ENCODE measurements at regions not wholly inside any gene's neighbourhood (a gene's known extent, or its start where the extent isn't known, plus 50 kb on each side); places are given as distances from the start of the nearest gene placed in this dataset.

GRCh38 chr1:86247597-86248279 lies 91.2 kb upstream of the COL24A1 start:
- no peaks in the 10 kb centered on the region for H3K27me3 ChIP-seq
- H3K27ac ChIP-seq = no peak overlapping the region
- H3K4me3 ChIP-seq = no peak overlapping the region
- intact Hi-C loops (cut with DNase I) = no loop called here
- TF ChIP-seq POLR2A (IDR thresholded peaks at IDR 0.05) (no peak), EP300 (IDR thresholded peaks at IDR 0.05) (no peak), CTCF (IDR thresholded peaks at IDR 0.05) (no peak), POLR2AphosphoS5 (IDR thresholded peaks at IDR 0.05) (no peak)
- H3K4me1 ChIP-seq = no peaks in the 10 kb centered on the region
- H3K9me3 ChIP-seq = no peaks in the 10 kb centered on the region
- no peak for DNase-seq
- no peaks in the 10 kb centered on the region for H3K36me3 ChIP-seq
- 68 to 89% methylated on average over 6 of the region's 6 CpGs for WGBS, 2 donors

GRCh38 chr1:86245566-86246190 lies 89.1 kb upstream of the COL24A1 start:
- Histone ChIP-seq H3K4me1 (no peaks in the 10 kb centered on the region), H3K9me3 (no peaks in the 10 kb centered on the region), H3K4me3 (no peak overlapping the region), H3K27me3 (no peaks in the 10 kb centered on the region), H3K36me3 (no peaks in the 10 kb centered on the region), H3K27ac (no peak overlapping the region)
- TF ChIP-seq POLR2A (IDR thresholded peaks at IDR 0.05) (no peak), EP300 (IDR thresholded peaks at IDR 0.05) (no peak), POLR2AphosphoS5 (IDR thresholded peaks at IDR 0.05) (no peak), CTCF (IDR thresholded peaks at IDR 0.05) (no peak)
- intact Hi-C loops (cut with DNase I) = no loop called here
- no peak for DNase-seq
- WGBS, 2 donors = 45 to 77% methylated on average over 9 of the region's 9 CpGs

- intact Hi-C loops (cut with DNase I) = no loop called here
- Histone ChIP-seq H3K27me3 (no peaks in the 10 kb centered on the region), H3K27ac (no peak overlapping the region), H3K36me3 (no peaks in the 10 kb centered on the region), H3K4me3 (no peak overlapping the region), H3K4me1 (peaks cover 0 to 16% (median 0%) of the 10 kb centered on the region in 4 donors), H3K9me3 (no peaks in the 10 kb centered on the region)
- TF ChIP-seq POLR2A (IDR thresholded peaks at IDR 0.05) (no peak), EP300 (IDR thresholded peaks at IDR 0.05) (no peak), POLR2AphosphoS5 (IDR thresholded peaks at IDR 0.05) (no peak), CTCF (IDR thresholded peaks at IDR 0.05) (no peak)
- WGBS, 2 donors = 64 to 73% methylated on average over 1 of the region's 1 CpG
- DNase-seq = no peak
Observed at GRCh38 chr1:86239894-86240293, 83.3 kb upstream of the COL24A1 start.

- Histone ChIP-seq H3K27me3 (no peaks in the 10 kb centered on the region), H3K4me3 (no peak overlapping the region), H3K27ac (no peak overlapping the region), H3K36me3 (no peaks in the 10 kb centered on the region), H3K9me3 (no peaks in the 10 kb centered on the region), H3K4me1 (peaks cover 0 to 16% (median 0%) of the 10 kb centered on the region in 4 donors)
- intact Hi-C loops (cut with DNase I) = no loop called here
- no peak for DNase-seq
- TF ChIP-seq POLR2A (IDR thresholded peaks at IDR 0.05) = no peak
Observed at GRCh38 chr1:86239490-86239889, 82.9 kb upstream of the COL24A1 start.

GRCh38 chr1:86238226-86238625 lies 81.7 kb upstream of the COL24A1 start:
- no peaks in the 10 kb centered on the region for H3K36me3 ChIP-seq
- no peaks in the 10 kb centered on the region for H3K27me3 ChIP-seq
- intact Hi-C loops (cut with DNase I) = no loop called here
- H3K4me1 ChIP-seq = peaks cover 0 to 16% (median 0%) of the 10 kb centered on the region in 4 donors
- 75 to 78% methylated on average over 2 of the region's 2 CpGs for WGBS, 2 donors
- H3K9me3 ChIP-seq = no peaks in the 10 kb centered on the region
- no peak overlapping the region for H3K4me3 ChIP-seq
- H3K27ac ChIP-seq = no peak overlapping the region
- no peak for DNase-seq
- no peak for TF ChIP-seq CTCF (IDR thresholded peaks at IDR 0.05)
- TF ChIP-seq POLR2AphosphoS5 (IDR thresholded peaks at IDR 0.05) = no peak
- TF ChIP-seq POLR2A (IDR thresholded peaks at IDR 0.05) = no peak
- TF ChIP-seq EP300 (IDR thresholded peaks at IDR 0.05) = no peak
